ENCODE measurements at regions not wholly inside any gene's neighbourhood (a gene's known extent, or its start where the extent isn't known, plus 50 kb on each side); places are given as distances from the start of the nearest gene placed in this dataset.

DNA sequence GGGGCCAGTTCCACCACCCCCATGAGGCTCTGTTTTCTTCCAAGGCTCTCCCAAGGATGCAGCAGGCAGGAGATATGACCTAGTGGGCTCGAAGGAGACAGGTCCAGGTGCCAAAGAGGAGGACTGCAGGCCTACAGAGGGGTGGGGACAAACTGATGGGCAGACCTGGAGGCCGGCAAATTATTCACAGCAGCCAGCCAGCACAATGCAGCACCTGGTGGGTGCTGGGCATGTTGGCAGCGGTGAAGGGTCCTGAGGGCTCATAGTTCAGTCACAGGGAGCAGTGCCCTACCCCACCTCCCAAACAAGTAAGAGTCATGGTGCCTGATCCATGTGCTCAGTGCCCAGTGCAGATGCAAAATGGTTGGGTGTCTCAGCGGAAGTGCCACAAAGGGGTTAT lies 171.7 kb downstream of the ABHD5 start:
- no peak for TF ChIP-seq EZH2phosphoT487 (IDR thresholded peaks at IDR 0.05; ENCODE audit: borderline replicate concordance)
- TF ChIP-seq, protein P1, sequence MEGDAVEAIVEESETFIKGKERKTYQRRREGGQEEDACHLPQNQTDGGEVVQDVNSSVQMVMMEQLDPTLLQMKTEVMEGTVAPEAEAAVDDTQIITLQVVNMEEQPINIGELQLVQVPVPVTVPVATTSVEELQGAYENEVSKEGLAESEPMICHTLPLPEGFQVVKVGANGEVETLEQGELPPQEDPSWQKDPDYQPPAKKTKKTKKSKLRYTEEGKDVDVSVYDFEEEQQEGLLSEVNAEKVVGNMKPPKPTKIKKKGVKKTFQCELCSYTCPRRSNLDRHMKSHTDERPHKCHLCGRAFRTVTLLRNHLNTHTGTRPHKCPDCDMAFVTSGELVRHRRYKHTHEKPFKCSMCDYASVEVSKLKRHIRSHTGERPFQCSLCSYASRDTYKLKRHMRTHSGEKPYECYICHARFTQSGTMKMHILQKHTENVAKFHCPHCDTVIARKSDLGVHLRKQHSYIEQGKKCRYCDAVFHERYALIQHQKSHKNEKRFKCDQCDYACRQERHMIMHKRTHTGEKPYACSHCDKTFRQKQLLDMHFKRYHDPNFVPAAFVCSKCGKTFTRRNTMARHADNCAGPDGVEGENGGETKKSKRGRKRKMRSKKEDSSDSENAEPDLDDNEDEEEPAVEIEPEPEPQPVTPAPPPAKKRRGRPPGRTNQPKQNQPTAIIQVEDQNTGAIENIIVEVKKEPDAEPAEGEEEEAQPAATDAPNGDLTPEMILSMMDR (conservative IDR thresholded peaks at IDR 0.05; ENCODE audit: low read length): no peak

DNA sequence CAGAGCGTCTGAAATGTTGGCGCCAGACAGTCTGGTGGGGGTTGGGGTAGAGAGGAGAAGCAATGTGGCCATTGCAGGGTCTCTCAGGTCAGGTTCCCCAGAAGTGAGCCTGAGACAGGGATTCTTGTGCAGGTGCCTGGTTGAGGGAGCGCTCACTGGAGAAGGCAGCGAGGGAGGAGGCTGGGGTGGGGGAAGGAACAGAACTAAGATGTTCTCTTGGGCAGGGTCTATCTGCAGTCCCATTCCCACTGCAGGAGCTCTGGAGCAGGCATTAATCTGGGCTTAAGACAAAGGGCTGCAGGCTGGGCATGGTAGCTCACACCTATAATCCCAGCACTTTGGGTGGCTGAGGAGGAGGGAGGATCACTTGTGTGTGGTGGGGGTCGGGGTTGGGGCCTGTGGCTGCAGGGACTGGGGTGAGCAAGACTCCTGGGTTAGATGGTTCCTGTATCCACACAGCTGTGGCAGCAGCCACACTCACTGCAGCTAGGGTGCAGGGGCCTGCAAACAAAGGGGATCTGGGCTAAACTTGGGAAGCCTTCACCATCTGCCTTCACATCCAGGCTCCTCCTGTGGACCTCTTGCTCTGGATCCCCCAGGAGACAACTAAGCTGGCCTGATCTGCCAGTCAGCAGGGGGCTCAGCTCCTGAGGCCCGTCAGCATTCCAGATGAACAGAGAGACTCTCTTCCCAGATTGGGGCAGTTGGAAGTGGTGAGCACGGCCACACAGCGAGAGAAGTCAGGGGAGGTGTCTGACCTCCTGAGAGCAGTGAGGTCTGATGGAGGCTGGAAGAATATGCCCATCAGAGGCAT lies 172.5 kb downstream of the ABHD5 start:
- no peak overlapping the region for H3K4me3 ChIP-seq (ENCODE audit: low read length, poor library complexity, severe bottlenecking)
- H3K27me3 ChIP-seq (ENCODE audit: insufficient read depth, low read length, poor library complexity, severe bottlenecking): no peaks in the 10 kb centered on the region
- no peaks in the 10 kb centered on the region for H3K4me1 ChIP-seq (ENCODE audit: insufficient read depth, low read length, poor library complexity, severe bottlenecking)
- no peaks in the 10 kb centered on the region for H3K9me2 ChIP-seq (replicated peaks; ENCODE audit: low read depth, low read length)
- no peak overlapping the region for H3K4me2 ChIP-seq (ENCODE audit: low read depth, low read length, poor library complexity, severe bottlenecking)
- H3K36me3 ChIP-seq (ENCODE audit: insufficient read depth, low read length): no peaks in the 10 kb centered on the region
- H3K79me2 ChIP-seq (ENCODE audit: insufficient read depth, low read length): no peaks in the 10 kb centered on the region
- TF ChIP-seq, protein P1 (conservative IDR thresholded peaks at IDR 0.05; ENCODE audit: low read length): no peak
- no peak for TF ChIP-seq EZH2phosphoT487 (IDR thresholded peaks at IDR 0.05; ENCODE audit: borderline replicate concordance)
- H2AFZ ChIP-seq (ENCODE audit: low read length): no peak overlapping the region
- no peaks in the 10 kb centered on the region for H4K20me1 ChIP-seq (ENCODE audit: insufficient read depth, low read length, poor library complexity, severe bottlenecking)
- H3F3A ChIP-seq (ENCODE audit: low read depth): no peaks in the 10 kb centered on the region
- no peak overlapping the region for H3K9ac ChIP-seq (ENCODE audit: low read depth, low read length, poor library complexity, severe bottlenecking)
- H3K9me3 ChIP-seq (ENCODE audit: insufficient read depth, low read depth, low read length): no peaks in the 10 kb centered on the region

More for the DNA sequence above, 171.7 kb downstream of the ABHD5 start:
- no peaks in the 10 kb centered on the region for H3K4me1 ChIP-seq (ENCODE audit: insufficient read depth, low read length, poor library complexity, severe bottlenecking)
- H3K9ac ChIP-seq (ENCODE audit: low read depth, low read length, poor library complexity, severe bottlenecking): no peak overlapping the region
- H2AFZ ChIP-seq (ENCODE audit: low read length): no peak overlapping the region
- no peaks in the 10 kb centered on the region for H3K36me3 ChIP-seq (ENCODE audit: insufficient read depth, low read length)
- H3K4me3 ChIP-seq (ENCODE audit: low read length, poor library complexity, severe bottlenecking): no peak overlapping the region
- no peaks in the 10 kb centered on the region for H3F3A ChIP-seq (ENCODE audit: low read depth)
- no peaks in the 10 kb centered on the region for H4K20me1 ChIP-seq (ENCODE audit: insufficient read depth, low read length, poor library complexity, severe bottlenecking)
- H3K4me2 ChIP-seq (ENCODE audit: low read depth, low read length, poor library complexity, severe bottlenecking): no peak overlapping the region
- H3K9me2 ChIP-seq (replicated peaks; ENCODE audit: low read depth, low read length): no peaks in the 10 kb centered on the region
- no peaks in the 10 kb centered on the region for H3K27me3 ChIP-seq (ENCODE audit: insufficient read depth, low read length, poor library complexity, severe bottlenecking)
- no peaks in the 10 kb centered on the region for H3K79me2 ChIP-seq (ENCODE audit: insufficient read depth, low read length)
- no peaks in the 10 kb centered on the region for H3K9me3 ChIP-seq (ENCODE audit: insufficient read depth, low read depth, low read length)

DNA sequence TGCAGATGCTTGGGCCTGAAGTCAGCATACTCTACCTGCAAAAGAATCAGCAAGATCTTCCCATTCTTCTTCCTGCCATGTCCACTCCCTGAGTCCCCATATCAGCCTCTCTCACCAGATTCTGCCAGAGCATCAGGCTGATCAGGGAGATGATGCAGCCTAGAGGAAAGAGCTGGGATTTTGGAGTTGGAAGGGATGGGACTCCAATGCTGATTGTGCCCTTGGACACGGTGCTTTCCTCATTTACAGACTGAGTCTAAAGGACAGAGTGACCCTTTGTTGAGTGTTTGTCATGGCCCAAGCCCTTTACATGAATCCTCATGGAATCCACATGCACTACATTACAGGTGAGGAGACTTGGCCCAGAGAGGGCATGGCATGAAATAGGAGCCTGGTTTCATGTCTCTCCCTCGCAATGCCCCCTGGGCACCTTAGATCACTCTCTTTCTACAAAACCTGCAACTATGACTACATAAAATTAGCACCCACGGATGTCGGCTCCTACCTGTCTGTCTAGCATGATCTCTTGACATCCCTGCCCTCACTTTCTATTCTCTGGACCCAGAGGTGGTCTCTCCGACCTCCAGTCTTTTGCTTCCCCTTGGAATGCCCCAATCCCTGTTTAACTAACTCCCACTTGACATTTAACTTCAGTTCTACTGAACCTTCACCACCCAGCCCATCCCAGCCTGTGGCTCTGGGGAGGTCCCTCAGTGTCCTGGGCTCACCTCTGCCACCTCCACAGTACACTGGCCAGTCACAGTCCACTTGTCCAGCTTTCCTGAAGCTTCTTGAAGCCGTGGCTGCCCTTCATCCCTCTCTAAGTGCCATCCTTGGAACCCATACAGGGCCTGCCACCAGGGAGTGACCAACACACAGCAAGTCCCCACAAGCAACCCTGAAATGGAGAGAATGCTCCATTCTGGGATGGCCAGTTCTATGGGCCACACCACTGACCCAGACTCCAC lies 173.5 kb downstream of the ABHD5 start:
- H3K4me3 ChIP-seq (ENCODE audit: low read length, poor library complexity, severe bottlenecking): no peak overlapping the region

More for the DNA sequence above, 173.5 kb downstream of the ABHD5 start:
- Histone ChIP-seq H3K9ac (ENCODE audit: low read depth, low read length, poor library complexity, severe bottlenecking) (no peak overlapping the region), H3K36me3 (ENCODE audit: insufficient read depth, low read length) (no peaks in the 10 kb centered on the region), H3K4me2 (ENCODE audit: low read depth, low read length, poor library complexity, severe bottlenecking) (no peak overlapping the region), H2AFZ (ENCODE audit: low read length) (no peak overlapping the region), H3K27me3 (ENCODE audit: insufficient read depth, low read length, poor library complexity, severe bottlenecking) (no peaks in the 10 kb centered on the region), H3K79me2 (ENCODE audit: insufficient read depth, low read length) (no peaks in the 10 kb centered on the region), H3K4me1 (ENCODE audit: insufficient read depth, low read length, poor library complexity, severe bottlenecking) (no peaks in the 10 kb centered on the region), H4K20me1 (ENCODE audit: insufficient read depth, low read length, poor library complexity, severe bottlenecking) (no peaks in the 10 kb centered on the region), H3K9me3 (ENCODE audit: insufficient read depth, low read depth, low read length) (no peaks in the 10 kb centered on the region), H3K9me2 (replicated peaks; ENCODE audit: low read depth, low read length) (no peaks in the 10 kb centered on the region), H3F3A (ENCODE audit: low read depth) (no peaks in the 10 kb centered on the region)
- TF ChIP-seq, protein P1 (conservative IDR thresholded peaks at IDR 0.05; ENCODE audit: low read length): no peak
- TF ChIP-seq EZH2phosphoT487 (IDR thresholded peaks at IDR 0.05; ENCODE audit: borderline replicate concordance): no peak

Data from Loucy (cell line).